Upper lobe of left lung (tissue), 4 donors: ENCODE measurements at regions not wholly inside any gene's neighbourhood (a gene's known extent, or its start where the extent isn't known, plus 50 kb on each side); places are given as distances from the start of the nearest gene placed in this dataset.

ENCODE experiments used
- CTCF ChIP-seq, 6 experiments: fragments of 450-650 bp in 4 of 6; fragments of 200-600 bp in 2 of 6; sonication (generic) in 2 of 6; IDR thresholded peaks; one replicate each; pipeline ENCODE4 v1.5.1; 2016 to 2019; ENCODE audit warnings: antibody characterized with exemption in 6 of 6
- POLR2A ChIP-seq, 4 donors: fragments of 450-650 bp; IDR thresholded peaks; one replicate each; pipeline ENCODE4 v1.5.1; 2016 to 2017; ENCODE audit warnings: antibody characterized with exemption in 4 of 4, mild to moderate bottlenecking in 2 of 4

DNA sequence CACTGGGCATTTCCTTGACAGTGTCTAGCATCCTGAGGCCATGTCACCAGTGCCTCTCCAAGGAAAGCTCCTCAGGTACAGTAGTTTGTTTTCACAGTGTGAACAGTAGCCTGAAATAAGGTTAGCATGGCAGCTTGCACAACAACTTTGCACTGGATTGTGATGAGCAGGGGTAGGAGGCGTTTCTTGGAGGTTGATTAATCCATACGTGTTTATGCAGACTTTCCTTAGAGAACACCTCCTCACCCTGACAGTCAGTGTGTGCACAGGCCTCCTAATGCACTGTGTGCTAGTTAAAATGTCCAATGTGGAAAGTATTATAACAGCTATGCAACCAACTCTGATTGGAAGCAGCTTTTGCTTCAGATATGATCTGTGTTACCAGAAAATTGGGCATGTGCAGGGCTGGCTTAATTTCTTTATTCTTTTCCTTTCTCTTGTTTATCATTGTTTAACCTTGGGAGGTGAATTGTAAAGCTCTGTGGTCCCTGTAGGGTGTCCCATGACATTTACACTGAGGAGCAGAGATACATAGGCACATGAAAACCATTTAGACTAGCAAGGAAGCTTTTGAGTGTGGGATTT lies 77.2 kb upstream of the LDAH start:
- TF ChIP-seq CTCF (IDR thresholded peaks at IDR 0.05) (no peak), POLR2A (IDR thresholded peaks at IDR 0.05) (no peak)
